Nephron (organoid): ENCODE measurements at regions not wholly inside any gene's neighbourhood (a gene's known extent, or its start where the extent isn't known, plus 50 kb on each side); places are given as distances from the start of the nearest gene placed in this dataset.

Experiments
- H3K27ac Mint-ChIP-seq, 3 experiments: 2 replicates each; pipeline ENCODE4 v1.8.0; 2020; ENCODE audit warnings: mixed read lengths in 3 of 3, mild to moderate bottlenecking in 2 of 3, moderate library complexity in 1 of 3
- H3K27me3 Mint-ChIP-seq: 2 replicates; pipeline ENCODE4 v1.8.0; 2021; ENCODE audit warnings: low read depth, mild to moderate bottlenecking, moderate library complexity, mixed read lengths
- H3K36me3 Mint-ChIP-seq: 2 replicates; pipeline ENCODE4 v1.8.0; 2020; ENCODE audit warnings: low read depth, mixed read lengths
- H3K4me1 Mint-ChIP-seq: 2 replicates; pipeline ENCODE4 v1.8.0; 2020; ENCODE audit warnings: mixed read lengths
- H3K4me3 Mint-ChIP-seq, 3 experiments: 2 replicates each; pipeline ENCODE4 v1.8.0; 2020; ENCODE audit warnings: mild to moderate bottlenecking in 3 of 3, mixed read lengths in 3 of 3, moderate library complexity in 2 of 3
- H3K9me3 Mint-ChIP-seq: 2 replicates; pipeline ENCODE4 v1.8.0; 2020; ENCODE audit warnings: mixed read lengths
- CTCF ChIP-seq, 3 experiments: fragments of 200-600 bp; sonication (generic); IDR thresholded peaks; one replicate each; pipeline ENCODE4 v1.5.0; 2021; ENCODE audit warnings: antibody characterized with exemption in 3 of 3; ENCODE audit not compliant: unreplicated experiment in 3 of 3

- no peaks in the 10 kb centered on the region for H3K4me1 Mint-ChIP-seq
- H3K27me3 Mint-ChIP-seq: no peaks in the 10 kb centered on the region
- no peaks in the 10 kb centered on the region for H3K9me3 Mint-ChIP-seq
- no peak overlapping the region for H3K27ac Mint-ChIP-seq
- no peak for TF ChIP-seq CTCF (IDR thresholded peaks at IDR 0.05; ENCODE audit: unreplicated experiment in 3 of 3)
- H3K36me3 Mint-ChIP-seq: no peaks in the 10 kb centered on the region
- no peak overlapping the region for H3K4me3 Mint-ChIP-seq
Measured at GRCh38 chr10:52678611-52679010, 94.0 kb downstream of the MBL2 start.

GRCh38 chr10:52679117-52679516 is 93.5 kb downstream of the MBL2 start:
- H3K4me3 Mint-ChIP-seq: no peak overlapping the region
- H3K36me3 Mint-ChIP-seq: no peaks in the 10 kb centered on the region
- H3K9me3 Mint-ChIP-seq: no peaks in the 10 kb centered on the region
- H3K27ac Mint-ChIP-seq: no peak overlapping the region
- H3K27me3 Mint-ChIP-seq: no peaks in the 10 kb centered on the region
- no peaks in the 10 kb centered on the region for H3K4me1 Mint-ChIP-seq
- TF ChIP-seq CTCF (IDR thresholded peaks at IDR 0.05; ENCODE audit: unreplicated experiment in 3 of 3): no peak

- H3K27me3 Mint-ChIP-seq: no peaks in the 10 kb centered on the region
- no peak for TF ChIP-seq CTCF (IDR thresholded peaks at IDR 0.05; ENCODE audit: unreplicated experiment in 3 of 3)
- H3K4me3 Mint-ChIP-seq: no peak overlapping the region
- H3K27ac Mint-ChIP-seq: no peak overlapping the region
- no peaks in the 10 kb centered on the region for H3K36me3 Mint-ChIP-seq
- no peaks in the 10 kb centered on the region for H3K9me3 Mint-ChIP-seq
- no peaks in the 10 kb centered on the region for H3K4me1 Mint-ChIP-seq
Measured at GRCh38 chr10:52682766-52683165, 89.8 kb downstream of the MBL2 start.

GRCh38 chr10:52683776-52684175 is 88.8 kb downstream of the MBL2 start:
- TF ChIP-seq CTCF (IDR thresholded peaks at IDR 0.05; ENCODE audit: unreplicated experiment in 3 of 3): no peak
- H3K4me3 Mint-ChIP-seq: no peak overlapping the region
- no peaks in the 10 kb centered on the region for H3K36me3 Mint-ChIP-seq
- no peaks in the 10 kb centered on the region for H3K4me1 Mint-ChIP-seq
- no peak overlapping the region for H3K27ac Mint-ChIP-seq
- no peaks in the 10 kb centered on the region for H3K27me3 Mint-ChIP-seq
- no peaks in the 10 kb centered on the region for H3K9me3 Mint-ChIP-seq

GRCh38 chr10:52688899-52689298 is 83.7 kb downstream of the MBL2 start:
- TF ChIP-seq CTCF (IDR thresholded peaks at IDR 0.05; ENCODE audit: unreplicated experiment in 3 of 3): no peak
- Mint-ChIP-seq H3K27me3 (no peaks in the 10 kb centered on the region), H3K9me3 (peaks cover 3% of the 10 kb centered on the region), H3K4me3 (no peak overlapping the region), H3K27ac (no peak overlapping the region), H3K36me3 (no peaks in the 10 kb centered on the region), H3K4me1 (no peaks in the 10 kb centered on the region)

- Mint-ChIP-seq H3K4me3 (no peak overlapping the region), H3K27ac (no peak overlapping the region), H3K9me3 (peaks cover 3% of the 10 kb centered on the region), H3K36me3 (no peaks in the 10 kb centered on the region), H3K27me3 (no peaks in the 10 kb centered on the region), H3K4me1 (no peaks in the 10 kb centered on the region)
- no peak for TF ChIP-seq CTCF (IDR thresholded peaks at IDR 0.05; ENCODE audit: unreplicated experiment in 3 of 3)
Measured at GRCh38 chr10:52696232-52696631, 76.4 kb downstream of the MBL2 start.
